ENCODE measurements at regions not wholly inside any gene's neighbourhood (a gene's known extent, or its start where the extent isn't known, plus 50 kb on each side); places are given as distances from the start of the nearest gene placed in this dataset.

GRCh38 chr4:35639929-35640328 lies 604.4 kb downstream of the ARAP2 start:
- intact Hi-C loops (cut with micrococcal nuclease; ENCODE audit: unreplicated experiment) = no loop called here
- Histone ChIP-seq H3K9me3 (no peaks in the 10 kb centered on the region), H3K27me3 (replicated peaks; ENCODE audit: control insufficient read depth, insufficient read depth, low read length) (no peaks in the 10 kb centered on the region), H3K36me3 (ENCODE audit: control insufficient read depth, insufficient read depth, low read length) (no peaks in the 10 kb centered on the region), H3K4me1 (no peaks in the 10 kb centered on the region), H3K4me3 (ENCODE audit: low read depth, low read length) (no peak overlapping the region)
- H3K4me3 Mint-ChIP-seq (ENCODE audit: unreplicated experiment) = no peak overlapping the region
- H3K27ac Mint-ChIP-seq (ENCODE audit: unreplicated experiment) = no peak overlapping the region
- DNase-seq = no peak
- H3K4me1 Mint-ChIP-seq (ENCODE audit: low read depth, unreplicated experiment) = no peaks in the 10 kb centered on the region
- ChIA-PET CTCF (no interaction called here), POLR2A (no interaction called here)
- H3K27me3 Mint-ChIP-seq (ENCODE audit: insufficient read depth, unreplicated experiment) = no peaks in the 10 kb centered on the region
- no TSS peak for BruUV-seq (replicated peaks)
- TF ChIP-seq CTCF (IDR thresholded peaks at IDR 0.05; ENCODE audit: insufficient read depth in 1 of 2, low read depth in 1 of 2, low read length in 1 of 2, severe bottlenecking in 1 of 2, unreplicated experiment in 1 of 2) = no peak
- H3K36me3 Mint-ChIP-seq (ENCODE audit: insufficient read depth, unreplicated experiment) = no peaks in the 10 kb centered on the region
- H3K9me3 Mint-ChIP-seq (ENCODE audit: unreplicated experiment) = peaks cover 14% of the 10 kb centered on the region

DNA sequence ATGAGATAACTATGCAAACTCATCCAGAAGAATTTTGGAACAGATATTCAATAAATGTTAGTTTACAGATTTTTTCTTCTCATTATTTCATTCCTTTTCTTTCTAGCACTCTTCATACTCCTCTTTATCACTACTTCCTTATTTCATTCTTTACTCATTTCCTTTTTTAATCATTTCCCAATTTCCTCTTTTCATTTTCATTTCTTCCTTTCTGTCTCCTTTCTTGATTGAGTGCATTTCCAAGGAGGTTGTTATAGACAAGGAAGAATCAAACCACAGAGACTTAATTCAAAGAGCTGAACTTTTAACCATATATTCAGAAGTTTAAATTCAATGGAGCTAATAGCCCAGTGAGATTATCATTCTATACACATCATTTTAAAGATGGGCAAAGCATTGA lies 600.7 kb downstream of the ARAP2 start:
- TF ChIP-seq CTCF (IDR thresholded peaks at IDR 0.05; ENCODE audit: insufficient read depth in 1 of 2, low read depth in 1 of 2, low read length in 1 of 2, severe bottlenecking in 1 of 2, unreplicated experiment in 1 of 2) = no peak
- Mint-ChIP-seq H3K4me3 (ENCODE audit: unreplicated experiment) (no peak overlapping the region), H3K9me3 (ENCODE audit: unreplicated experiment) (no peaks in the 10 kb centered on the region), H3K27me3 (ENCODE audit: insufficient read depth, unreplicated experiment) (no peaks in the 10 kb centered on the region), H3K36me3 (ENCODE audit: insufficient read depth, unreplicated experiment) (no peaks in the 10 kb centered on the region), H3K4me1 (ENCODE audit: low read depth, unreplicated experiment) (no peaks in the 10 kb centered on the region), H3K27ac (ENCODE audit: unreplicated experiment) (no peak overlapping the region)
- Histone ChIP-seq H3K4me1 (no peaks in the 10 kb centered on the region), H3K36me3 (ENCODE audit: control insufficient read depth, insufficient read depth, low read length) (no peaks in the 10 kb centered on the region), H3K4me3 (ENCODE audit: low read depth, low read length) (no peak overlapping the region), H3K9me3 (no peaks in the 10 kb centered on the region), H3K27me3 (replicated peaks; ENCODE audit: control insufficient read depth, insufficient read depth, low read length) (no peaks in the 10 kb centered on the region)
- intact Hi-C loops (cut with micrococcal nuclease; ENCODE audit: unreplicated experiment) = no loop called here
- DNase-seq = no peak
- ChIA-PET CTCF (no interaction called here), POLR2A (no interaction called here)
- no TSS peak for BruUV-seq (replicated peaks)

DNA sequence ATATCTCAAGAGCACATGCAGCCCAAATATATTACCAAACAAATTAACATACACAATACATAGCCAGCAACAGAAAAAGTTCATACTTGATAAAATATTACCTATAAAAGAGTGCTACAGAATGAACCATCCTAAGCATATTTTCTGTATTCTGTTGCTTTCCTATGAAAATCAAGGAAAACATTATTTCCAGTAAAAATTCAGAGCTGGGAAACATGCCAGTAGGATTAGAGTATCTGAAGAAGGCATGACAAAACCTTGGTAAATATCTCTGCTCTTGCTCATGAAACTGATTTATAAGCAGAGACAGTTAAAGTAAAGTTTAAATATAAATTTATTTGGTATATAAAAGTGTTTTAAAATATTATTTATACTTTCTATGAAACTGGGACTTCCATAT lies 599.7 kb downstream of the ARAP2 start:
- H3K4me1 Mint-ChIP-seq (ENCODE audit: low read depth, unreplicated experiment) = no peaks in the 10 kb centered on the region
- no peak overlapping the region for H3K27ac Mint-ChIP-seq (ENCODE audit: unreplicated experiment)
- ChIA-PET POLR2A (no interaction called here), CTCF (no interaction called here)
- BruUV-seq (replicated peaks) = no TSS peak
- no peaks in the 10 kb centered on the region for H3K9me3 Mint-ChIP-seq (ENCODE audit: unreplicated experiment)
- no peak overlapping the region for H3K4me3 ChIP-seq (ENCODE audit: low read depth, low read length)
- H3K27me3 ChIP-seq (replicated peaks; ENCODE audit: control insufficient read depth, insufficient read depth, low read length) = no peaks in the 10 kb centered on the region
- H3K9me3 ChIP-seq = no peaks in the 10 kb centered on the region
- intact Hi-C loops (cut with micrococcal nuclease; ENCODE audit: unreplicated experiment) = no loop called here
- no peak for TF ChIP-seq CTCF (IDR thresholded peaks at IDR 0.05; ENCODE audit: insufficient read depth in 1 of 2, low read depth in 1 of 2, low read length in 1 of 2, severe bottlenecking in 1 of 2, unreplicated experiment in 1 of 2)
- no peaks in the 10 kb centered on the region for H3K27me3 Mint-ChIP-seq (ENCODE audit: insufficient read depth, unreplicated experiment)
- H3K36me3 ChIP-seq (ENCODE audit: control insufficient read depth, insufficient read depth, low read length) = no peaks in the 10 kb centered on the region
- no peaks in the 10 kb centered on the region for H3K36me3 Mint-ChIP-seq (ENCODE audit: insufficient read depth, unreplicated experiment)
- DNase-seq = no peak
- H3K4me1 ChIP-seq = no peaks in the 10 kb centered on the region
- no peak overlapping the region for H3K4me3 Mint-ChIP-seq (ENCODE audit: unreplicated experiment)

All from Caco-2 (cell line).